ENCODE measurements at regions not wholly inside any gene's neighbourhood (a gene's known extent, or its start where the extent isn't known, plus 50 kb on each side); places are given as distances from the start of the nearest gene placed in this dataset.

- no peak for TF ChIP-seq POLR2AphosphoS5 (IDR thresholded peaks at IDR 0.05; ENCODE audit: low read depth, low read length)
- TF ChIP-seq FOXP2 (optimal IDR thresholded peaks at IDR 0.05; ENCODE audit: borderline replicate concordance, extremely low read depth, extremely low read length, insufficient read depth): no peak
- no peak for TF ChIP-seq REST (IDR thresholded peaks at IDR 0.05; ENCODE audit: insufficient read depth in 1 of 2, low read depth in 2 of 2, low read length in 2 of 2)
- no peak for TF ChIP-seq SIN3A (IDR thresholded peaks at IDR 0.05; ENCODE audit: borderline replicate concordance, insufficient read depth, low read length)
- no peak for TF ChIP-seq TAF1 (IDR thresholded peaks at IDR 0.05; ENCODE audit: borderline replicate concordance, insufficient read depth, low read length)
Observed at GRCh38 chr3:40976241-40976640, 223.1 kb upstream of the CTNNB1 start.

GRCh38 chr3:40978442-40978841 lies 220.9 kb upstream of the CTNNB1 start:
- TF ChIP-seq FOXP2 (optimal IDR thresholded peaks at IDR 0.05; ENCODE audit: borderline replicate concordance, extremely low read depth, extremely low read length, insufficient read depth): no peak
- TF ChIP-seq SIN3A (IDR thresholded peaks at IDR 0.05; ENCODE audit: borderline replicate concordance, insufficient read depth, low read length): no peak
- no peak for TF ChIP-seq POLR2AphosphoS5 (IDR thresholded peaks at IDR 0.05; ENCODE audit: low read depth, low read length)
- TF ChIP-seq TAF1 (IDR thresholded peaks at IDR 0.05; ENCODE audit: borderline replicate concordance, insufficient read depth, low read length): no peak
- TF ChIP-seq REST (IDR thresholded peaks at IDR 0.05; ENCODE audit: insufficient read depth in 1 of 2, low read depth in 2 of 2, low read length in 2 of 2): no peak

DNA sequence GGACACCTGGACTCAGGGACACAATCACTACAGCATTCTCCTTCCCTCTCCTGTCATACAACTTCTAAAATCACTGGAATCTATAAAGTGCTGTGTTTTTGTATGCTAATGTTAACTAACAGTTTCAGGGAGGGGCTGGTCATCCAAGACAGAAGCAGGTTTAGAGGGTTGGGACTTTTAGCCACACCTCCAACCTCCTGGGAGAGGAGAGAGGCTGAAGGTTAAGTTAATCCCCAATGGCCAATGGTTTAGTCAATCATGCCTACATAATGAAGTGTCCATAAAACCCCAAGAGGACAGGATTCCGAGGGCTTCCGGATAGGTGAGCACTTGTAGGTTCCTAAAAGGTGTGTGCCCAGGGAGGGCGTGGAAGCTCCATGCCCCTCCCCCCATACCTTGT lies 219.3 kb upstream of the CTNNB1 start:
- no peak for TF ChIP-seq TAF1 (IDR thresholded peaks at IDR 0.05; ENCODE audit: borderline replicate concordance, insufficient read depth, low read length)
- TF ChIP-seq REST (IDR thresholded peaks at IDR 0.05; ENCODE audit: insufficient read depth in 1 of 2, low read depth in 2 of 2, low read length in 2 of 2): no peak
- TF ChIP-seq SIN3A (IDR thresholded peaks at IDR 0.05; ENCODE audit: borderline replicate concordance, insufficient read depth, low read length): no peak
- TF ChIP-seq FOXP2 (optimal IDR thresholded peaks at IDR 0.05; ENCODE audit: borderline replicate concordance, extremely low read depth, extremely low read length, insufficient read depth): no peak
- TF ChIP-seq POLR2AphosphoS5 (IDR thresholded peaks at IDR 0.05; ENCODE audit: low read depth, low read length): no peak

DNA sequence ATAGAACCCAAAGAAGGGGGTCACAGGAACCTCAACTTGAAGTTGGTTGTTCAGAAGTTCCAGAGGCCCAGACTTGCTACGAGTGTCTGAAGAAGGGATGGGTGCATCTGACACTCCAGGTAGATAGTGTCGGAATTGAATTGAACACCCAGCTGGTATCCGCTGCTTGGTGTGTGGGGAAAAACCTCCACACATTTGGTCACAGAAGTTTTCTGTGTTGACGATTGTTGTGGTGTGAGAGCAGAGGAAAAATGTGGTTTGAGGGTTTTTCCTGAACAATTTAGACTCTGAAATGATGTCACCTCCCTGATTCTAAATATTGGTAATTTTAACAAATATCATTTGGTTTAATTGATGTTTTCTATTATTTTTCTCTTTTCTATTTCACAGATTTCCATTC lies 218.8 kb upstream of the CTNNB1 start:
- TF ChIP-seq FOXP2 (optimal IDR thresholded peaks at IDR 0.05; ENCODE audit: borderline replicate concordance, extremely low read depth, extremely low read length, insufficient read depth) (no peak), REST (IDR thresholded peaks at IDR 0.05; ENCODE audit: insufficient read depth in 1 of 2, low read depth in 2 of 2, low read length in 2 of 2) (no peak), SIN3A (IDR thresholded peaks at IDR 0.05; ENCODE audit: borderline replicate concordance, insufficient read depth, low read length) (no peak), POLR2AphosphoS5 (IDR thresholded peaks at IDR 0.05; ENCODE audit: low read depth, low read length) (no peak), TAF1 (IDR thresholded peaks at IDR 0.05; ENCODE audit: borderline replicate concordance, insufficient read depth, low read length) (no peak)

- TF ChIP-seq REST (IDR thresholded peaks at IDR 0.05; ENCODE audit: insufficient read depth in 1 of 2, low read depth in 2 of 2, low read length in 2 of 2) (no peak), SIN3A (IDR thresholded peaks at IDR 0.05; ENCODE audit: borderline replicate concordance, insufficient read depth, low read length) (no peak), FOXP2 (optimal IDR thresholded peaks at IDR 0.05; ENCODE audit: borderline replicate concordance, extremely low read depth, extremely low read length, insufficient read depth) (no peak), TAF1 (IDR thresholded peaks at IDR 0.05; ENCODE audit: borderline replicate concordance, insufficient read depth, low read length) (no peak), POLR2AphosphoS5 (IDR thresholded peaks at IDR 0.05; ENCODE audit: low read depth, low read length) (no peak)
Observed at GRCh38 chr3:40985195-40985594, 214.1 kb upstream of the CTNNB1 start.

Data from PFSK-1 (cell line).